Activated naive CD8-positive, alpha-beta T cell (primary cell): ENCODE measurements at regions not wholly inside any gene's neighbourhood (a gene's known extent, or its start where the extent isn't known, plus 50 kb on each side); places are given as distances from the start of the nearest gene placed in this dataset.
"Not testable (repeated sequence)": the region's sequence is repeated elsewhere in the genome, so short reads cannot be mapped to it uniquely, and the experiment has no call there.

Experiments
- H3K27ac Mint-ChIP-seq: one replicate; pipeline ENCODE4 v1.8.0; 2021; ENCODE audit warnings: mixed read lengths
- H3K27me3 Mint-ChIP-seq: one replicate; pipeline ENCODE4 v1.8.0; 2021; ENCODE audit warnings: mixed read lengths
- H3K36me3 Mint-ChIP-seq: one replicate; pipeline ENCODE4 v1.8.0; 2021; ENCODE audit warnings: mixed read lengths
- H3K4me1 Mint-ChIP-seq: one replicate; pipeline ENCODE4 v1.8.0; 2021; ENCODE audit warnings: low read depth, mixed read lengths
- H3K4me3 Mint-ChIP-seq: one replicate; pipeline ENCODE4 v1.8.0; 2021; ENCODE audit warnings: mild to moderate bottlenecking, mixed read lengths
- H3K9me3 Mint-ChIP-seq: one replicate; pipeline ENCODE4 v1.8.0; 2021; ENCODE audit warnings: low read depth, mixed read lengths

- H3K27me3 Mint-ChIP-seq = peaks cover 8% of the 10 kb centered on the region
- no peak overlapping the region for H3K27ac Mint-ChIP-seq
- no peaks in the 10 kb centered on the region for H3K36me3 Mint-ChIP-seq
- no peaks in the 10 kb centered on the region for H3K4me1 Mint-ChIP-seq
- H3K4me3 Mint-ChIP-seq = no peak overlapping the region
- H3K9me3 Mint-ChIP-seq = no peaks in the 10 kb centered on the region
These were observed 1410.2 kb downstream of the BRD1 start for GRCh38 chr22:48417225-48418070.

- peaks cover 8% of the 10 kb centered on the region for H3K27me3 Mint-ChIP-seq
- no peak overlapping the region for H3K27ac Mint-ChIP-seq
- no peaks in the 10 kb centered on the region for H3K4me1 Mint-ChIP-seq
- H3K9me3 Mint-ChIP-seq = no peaks in the 10 kb centered on the region
- no peaks in the 10 kb centered on the region for H3K36me3 Mint-ChIP-seq
- no peak overlapping the region for H3K4me3 Mint-ChIP-seq
These were observed 1411.1 kb downstream of the BRD1 start for GRCh38 chr22:48416396-48417224.

GRCh38 chr22:48415520-48415919 lies 1412.2 kb downstream of the BRD1 start:
- Mint-ChIP-seq H3K9me3 (no peaks in the 10 kb centered on the region), H3K36me3 (no peaks in the 10 kb centered on the region), H3K4me1 (no peaks in the 10 kb centered on the region), H3K27ac (no peak overlapping the region), H3K27me3 (peaks cover 8% of the 10 kb centered on the region), H3K4me3 (no peak overlapping the region)

GRCh38 chr22:48414651-48415050 lies 1413.0 kb downstream of the BRD1 start:
- Mint-ChIP-seq H3K27me3 (peaks cover 8% of the 10 kb centered on the region), H3K4me3 (no peak overlapping the region), H3K9me3 (no peaks in the 10 kb centered on the region), H3K4me1 (no peaks in the 10 kb centered on the region), H3K36me3 (no peaks in the 10 kb centered on the region), H3K27ac (no peak overlapping the region)

GRCh38 chr22:48412931-48413330 lies 1414.7 kb downstream of the BRD1 start:
- not testable (repeated sequence) for H3K27ac Mint-ChIP-seq, H3K4me3 Mint-ChIP-seq, H3K9me3 Mint-ChIP-seq, H3K27me3 Mint-ChIP-seq, H3K36me3 Mint-ChIP-seq, H3K4me1 Mint-ChIP-seq

- peaks cover 2% of the 10 kb centered on the region for H3K27me3 Mint-ChIP-seq
- no peak overlapping the region for H3K4me3 Mint-ChIP-seq
- no peaks in the 10 kb centered on the region for H3K36me3 Mint-ChIP-seq
- no peaks in the 10 kb centered on the region for H3K4me1 Mint-ChIP-seq
- H3K27ac Mint-ChIP-seq = no peak overlapping the region
- peaks cover 3% of the 10 kb centered on the region for H3K9me3 Mint-ChIP-seq
These were observed 1417.1 kb downstream of the BRD1 start for GRCh38 chr22:48410536-48410935.

GRCh38 chr22:48407256-48407955 lies 1420.3 kb downstream of the BRD1 start:
- Mint-ChIP-seq H3K27ac (no peak overlapping the region), H3K27me3 (no peaks in the 10 kb centered on the region), H3K4me3 (no peak overlapping the region), H3K9me3 (peaks cover 3% of the 10 kb centered on the region), H3K36me3 (no peaks in the 10 kb centered on the region), H3K4me1 (no peaks in the 10 kb centered on the region)

GRCh38 chr22:48406161-48406560 lies 1421.5 kb downstream of the BRD1 start:
- Mint-ChIP-seq H3K4me3 (no peak overlapping the region), H3K9me3 (peaks cover 3% of the 10 kb centered on the region), H3K27ac (no peak overlapping the region), H3K4me1 (no peaks in the 10 kb centered on the region), H3K36me3 (no peaks in the 10 kb centered on the region), H3K27me3 (no peaks in the 10 kb centered on the region)

GRCh38 chr22:48405741-48406140 lies 1421.9 kb downstream of the BRD1 start:
- Mint-ChIP-seq H3K4me3 (no peak overlapping the region), H3K4me1 (no peaks in the 10 kb centered on the region), H3K27ac (no peak overlapping the region), H3K9me3 (peaks cover 3% of the 10 kb centered on the region), H3K36me3 (no peaks in the 10 kb centered on the region), H3K27me3 (no peaks in the 10 kb centered on the region)

GRCh38 chr22:48404801-48405447 lies 1422.7 kb downstream of the BRD1 start:
- Mint-ChIP-seq H3K4me1 (no peaks in the 10 kb centered on the region), H3K36me3 (no peaks in the 10 kb centered on the region), H3K27me3 (no peaks in the 10 kb centered on the region), H3K9me3 (peaks cover 3% of the 10 kb centered on the region), H3K27ac (no peak overlapping the region), H3K4me3 (no peak overlapping the region)

- Mint-ChIP-seq H3K4me3 (no peak overlapping the region), H3K27ac (no peak overlapping the region), H3K27me3 (no peaks in the 10 kb centered on the region), H3K9me3 (no peaks in the 10 kb centered on the region), H3K4me1 (no peaks in the 10 kb centered on the region), H3K36me3 (no peaks in the 10 kb centered on the region)
These were observed 1423.9 kb downstream of the BRD1 start for GRCh38 chr22:48403521-48404403.

GRCh38 chr22:48402591-48403031 lies 1425.1 kb downstream of the BRD1 start:
- Mint-ChIP-seq H3K9me3 (no peaks in the 10 kb centered on the region), H3K27me3 (no peaks in the 10 kb centered on the region), H3K36me3 (no peaks in the 10 kb centered on the region), H3K4me3 (no peak overlapping the region), H3K4me1 (no peaks in the 10 kb centered on the region), H3K27ac (no peak overlapping the region)

GRCh38 chr22:48401523-48401922 lies 1426.2 kb downstream of the BRD1 start:
- H3K4me1 Mint-ChIP-seq, H3K4me3 Mint-ChIP-seq, H3K36me3 Mint-ChIP-seq, H3K27me3 Mint-ChIP-seq, H3K27ac Mint-ChIP-seq, H3K9me3 Mint-ChIP-seq: not testable (repeated sequence)
